Liver (tissue), 8 donors: ENCODE measurements at regions not wholly inside any gene's neighbourhood (a gene's known extent, or its start where the extent isn't known, plus 50 kb on each side); places are given as distances from the start of the nearest gene placed in this dataset.

Experiments used
- DNase-seq: peaks from one replicate; pipeline ENCODE4 v3.0.0-alpha.2; 2017; ENCODE audit warnings: low spot score
- H3K27ac ChIP-seq, 2 donors: one replicate each; pipeline ENCODE4 v1.7.0; 2013; ENCODE audit warnings: inconsistent platforms in 2 of 2, low read length in 2 of 2, control low read depth in 1 of 2, low read depth in 1 of 2, mild to moderate bottlenecking in 1 of 2
- H3K27me3 ChIP-seq, 4 donors: one replicate each; pipeline versions ENCODE4 v1.6.1 to v1.7.0; 2013; ENCODE audit warnings: low read length in 3 of 4, inconsistent platforms in 1 of 4, mild to moderate bottlenecking in 1 of 4, moderate library complexity in 1 of 4; ENCODE audit not compliant: control insufficient read depth in 4 of 4, insufficient read depth in 4 of 4
- H3K36me3 ChIP-seq, 4 donors: one replicate each; pipeline versions ENCODE4 v1.6.1 to v1.7.0; 2013; ENCODE audit warnings: low read length in 3 of 4, mild to moderate bottlenecking in 3 of 4, low read depth in 1 of 4, moderate library complexity in 1 of 4; ENCODE audit not compliant: control insufficient read depth in 4 of 4, insufficient read depth in 3 of 4
- H3K4me1 ChIP-seq, 4 donors: one replicate each; pipeline versions ENCODE4 v1.6.1 to v1.7.0; 2013; ENCODE audit warnings: low read length in 3 of 4, mild to moderate bottlenecking in 3 of 4, moderate library complexity in 1 of 4; ENCODE audit not compliant: control insufficient read depth in 4 of 4, insufficient read depth in 4 of 4
- H3K4me3 ChIP-seq, 3 donors: one replicate each; pipeline versions ENCODE4 v1.6.1 to v1.7.0; 2013; ENCODE audit warnings: low read length in 3 of 3, control low read depth in 1 of 3, low read depth in 1 of 3, mild to moderate bottlenecking in 1 of 3
- H3K9ac ChIP-seq, 2 donors: one replicate each; pipeline ENCODE4 v1.7.0; 2013; ENCODE audit warnings: low read length in 2 of 2, mild to moderate bottlenecking in 2 of 2, moderate library complexity in 2 of 2, control low read depth in 1 of 2, low read depth in 1 of 2
- H3K9me3 ChIP-seq, 4 donors: one replicate each; pipeline versions ENCODE4 v1.6.1 to v1.7.0; 2013; ENCODE audit warnings: low read length in 3 of 4; ENCODE audit not compliant: control insufficient read depth in 4 of 4
- EGR1 ChIP-seq, 2 donors: IDR thresholded peaks; 2 replicates each; pipeline ENCODE4 v1.6.1; 2016 to 2018; ENCODE audit warnings: antibody characterized with exemption in 2 of 2, low read depth in 2 of 2
- FOXA1 ChIP-seq: IDR thresholded peaks from 2 replicates; pipeline ENCODE4 v1.6.1; 2016; ENCODE audit warnings: antibody characterized with exemption
- FOXA2 ChIP-seq: IDR thresholded peaks from 2 replicates; pipeline ENCODE4 v1.6.1; 2016; ENCODE audit warnings: antibody characterized with exemption
- GABPA ChIP-seq, 2 donors: IDR thresholded peaks in 1 of 2; conservative IDR thresholded peaks in 1 of 2; 2 replicates each; pipeline ENCODE4 v1.6.1; 2016; ENCODE audit warnings: antibody characterized with exemption in 2 of 2, mild to moderate bottlenecking in 1 of 2, moderate library complexity in 1 of 2
- HNF4A ChIP-seq, 2 donors: conservative IDR thresholded peaks; 2 replicates each; pipeline ENCODE4 v1.6.1; 2016; ENCODE audit warnings: antibody characterized with exemption in 2 of 2, mild to moderate bottlenecking in 2 of 2
- HNF4G ChIP-seq: IDR thresholded peaks from 2 replicates; pipeline ENCODE4 v1.6.1; 2016; ENCODE audit warnings: antibody characterized with exemption
- JUND ChIP-seq, 2 donors: IDR thresholded peaks; 2 replicates each; pipeline ENCODE4 v1.6.1; 2016; ENCODE audit warnings: antibody characterized with exemption in 2 of 2
- RAD21 ChIP-seq, 2 donors: IDR thresholded peaks; 2 replicates each; pipeline ENCODE4 v1.6.1; 2016; ENCODE audit warnings: antibody characterized with exemption in 2 of 2, mild to moderate bottlenecking in 2 of 2
- RXRA ChIP-seq, 2 donors: IDR thresholded peaks; 2 replicates each; pipeline ENCODE4 v1.6.1; 2017 to 2018; ENCODE audit warnings: antibody characterized with exemption in 2 of 2, mild to moderate bottlenecking in 1 of 2
- SP1 ChIP-seq: IDR thresholded peaks from 2 replicates; pipeline ENCODE4 v1.6.1; 2018; ENCODE audit warnings: antibody characterized with exemption, mild to moderate bottlenecking
- TAF1 ChIP-seq: conservative IDR thresholded peaks from 2 replicates; pipeline ENCODE4 v1.6.1; 2016; ENCODE audit warnings: antibody characterized with exemption, mild to moderate bottlenecking
- YY1 ChIP-seq: IDR thresholded peaks from 2 replicates; pipeline ENCODE4 v1.6.1; 2016; ENCODE audit warnings: antibody characterized with exemption, mild to moderate bottlenecking
- whole genome bisulfite sequencing: extraction: QIAGEN DNeasy Blood & Tissue Kit; methylation state at CpG from one replicate; pipeline ENCODE4 v1.1.7; 2013; 5-methylcytosine and 5-hydroxymethylcytosine counted together
- TF ChIP-seq, protein P1 (sequence below): fragments of 150-350 bp; IDR thresholded peaks from 2 replicates; pipeline ENCODE4 v1.5.1; 2017; ENCODE audit warnings: improper control_type of control experiment, low read depth, low read length; ENCODE audit not compliant: missing input control
- TF ChIP-seq, protein P2 (sequence below): IDR thresholded peaks from 2 replicates; pipeline ENCODE4 v1.6.1; 2016; ENCODE audit warnings: antibody characterized with exemption
- TF ChIP-seq, protein P3 (sequence below): IDR thresholded peaks from 2 replicates; pipeline ENCODE4 v1.6.1; 2016; ENCODE audit warnings: antibody characterized with exemption, mild to moderate bottlenecking
- TF ChIP-seq, protein P4 (sequence below): IDR thresholded peaks from 2 replicates; pipeline ENCODE4 v1.6.1; 2016; ENCODE audit warnings: antibody characterized with exemption
- TF ChIP-seq, protein P5 (sequence below): IDR thresholded peaks from 2 replicates; pipeline ENCODE4 v1.6.1; 2016; ENCODE audit warnings: antibody characterized with exemption
- donor health status: healthy.
- donor health status: healthy.
- donor health status: healthy.
- donor health status: healthy.
- donor health status: healthy.

DNA sequence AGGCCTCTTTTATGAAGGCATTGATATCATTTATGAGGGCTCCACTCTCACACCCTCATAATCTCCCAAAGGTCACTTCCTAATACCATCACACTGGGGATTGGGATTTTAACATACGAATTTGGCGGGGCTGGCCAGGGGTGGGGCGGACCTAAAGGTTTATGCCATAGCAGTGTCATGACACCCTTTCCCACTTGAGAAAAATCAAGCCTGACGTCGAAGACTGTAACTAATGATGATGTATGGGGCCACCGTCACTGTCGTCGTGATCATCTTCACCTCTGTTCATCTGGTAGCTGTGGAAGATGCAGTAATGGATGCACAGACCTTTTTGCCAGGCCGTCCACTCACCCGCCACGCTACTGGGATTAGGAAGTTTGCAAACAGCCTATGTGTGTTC is 912.1 kb downstream of the TBC1D22A start:
- Histone ChIP-seq H3K27ac (no peak overlapping the region), H3K27me3 (peaks cover 0 to 3% (median 0%) of the 10 kb centered on the region in 4 donors), H3K36me3 (no peaks in the 10 kb centered on the region), H3K4me1 (no peaks in the 10 kb centered on the region), H3K9me3 (no peaks in the 10 kb centered on the region), H3K4me3 (no peak overlapping the region), H3K9ac (no peak overlapping the region)
- TF ChIP-seq, protein P1, sequence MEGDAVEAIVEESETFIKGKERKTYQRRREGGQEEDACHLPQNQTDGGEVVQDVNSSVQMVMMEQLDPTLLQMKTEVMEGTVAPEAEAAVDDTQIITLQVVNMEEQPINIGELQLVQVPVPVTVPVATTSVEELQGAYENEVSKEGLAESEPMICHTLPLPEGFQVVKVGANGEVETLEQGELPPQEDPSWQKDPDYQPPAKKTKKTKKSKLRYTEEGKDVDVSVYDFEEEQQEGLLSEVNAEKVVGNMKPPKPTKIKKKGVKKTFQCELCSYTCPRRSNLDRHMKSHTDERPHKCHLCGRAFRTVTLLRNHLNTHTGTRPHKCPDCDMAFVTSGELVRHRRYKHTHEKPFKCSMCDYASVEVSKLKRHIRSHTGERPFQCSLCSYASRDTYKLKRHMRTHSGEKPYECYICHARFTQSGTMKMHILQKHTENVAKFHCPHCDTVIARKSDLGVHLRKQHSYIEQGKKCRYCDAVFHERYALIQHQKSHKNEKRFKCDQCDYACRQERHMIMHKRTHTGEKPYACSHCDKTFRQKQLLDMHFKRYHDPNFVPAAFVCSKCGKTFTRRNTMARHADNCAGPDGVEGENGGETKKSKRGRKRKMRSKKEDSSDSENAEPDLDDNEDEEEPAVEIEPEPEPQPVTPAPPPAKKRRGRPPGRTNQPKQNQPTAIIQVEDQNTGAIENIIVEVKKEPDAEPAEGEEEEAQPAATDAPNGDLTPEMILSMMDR: no peak
- TF ChIP-seq EGR1 (IDR thresholded peaks at IDR 0.05; ENCODE audit: low read depth in 2 of 2) (no peak), YY1 (no peak), FOXA2 (no peak), JUND (IDR thresholded peaks at IDR 0.05) (no peak), FOXA1 (no peak)
- TF ChIP-seq, protein P2, sequence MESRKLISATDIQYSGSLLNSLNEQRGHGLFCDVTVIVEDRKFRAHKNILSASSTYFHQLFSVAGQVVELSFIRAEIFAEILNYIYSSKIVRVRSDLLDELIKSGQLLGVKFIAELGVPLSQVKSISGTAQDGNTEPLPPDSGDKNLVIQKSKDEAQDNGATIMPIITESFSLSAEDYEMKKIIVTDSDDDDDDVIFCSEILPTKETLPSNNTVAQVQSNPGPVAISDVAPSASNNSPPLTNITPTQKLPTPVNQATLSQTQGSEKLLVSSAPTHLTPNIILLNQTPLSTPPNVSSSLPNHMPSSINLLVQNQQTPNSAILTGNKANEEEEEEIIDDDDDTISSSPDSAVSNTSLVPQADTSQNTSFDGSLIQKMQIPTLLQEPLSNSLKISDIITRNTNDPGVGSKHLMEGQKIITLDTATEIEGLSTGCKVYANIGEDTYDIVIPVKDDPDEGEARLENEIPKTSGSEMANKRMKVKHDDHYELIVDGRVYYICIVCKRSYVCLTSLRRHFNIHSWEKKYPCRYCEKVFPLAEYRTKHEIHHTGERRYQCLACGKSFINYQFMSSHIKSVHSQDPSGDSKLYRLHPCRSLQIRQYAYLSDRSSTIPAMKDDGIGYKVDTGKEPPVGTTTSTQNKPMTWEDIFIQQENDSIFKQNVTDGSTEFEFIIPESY: no peak
- WGBS: 82% methylated on average over 11 of the region's 11 CpGs
- no peak for DNase-seq

DNA sequence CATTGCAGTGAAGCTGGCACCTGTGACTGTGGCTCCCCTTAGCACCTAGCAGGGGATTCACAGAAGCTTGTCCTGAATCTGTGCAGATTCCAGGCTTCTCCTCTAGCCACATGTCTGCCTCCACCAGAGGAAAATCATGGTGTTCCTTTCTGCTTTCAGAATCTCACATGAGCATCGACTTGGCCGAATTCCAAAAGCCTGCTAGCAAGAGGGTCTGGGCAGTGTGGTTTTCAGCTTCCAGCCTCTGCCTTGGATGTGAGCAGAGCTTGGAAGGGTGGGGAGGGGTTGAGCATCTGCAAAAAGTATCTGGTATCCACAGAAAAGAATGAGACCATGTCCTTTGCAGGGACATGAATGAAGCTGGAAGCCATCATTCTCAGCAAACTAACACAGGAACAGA is 911.1 kb downstream of the TBC1D22A start:
- DNase-seq: no peak
- Histone ChIP-seq H3K4me1 (no peaks in the 10 kb centered on the region), H3K9me3 (no peaks in the 10 kb centered on the region), H3K27ac (no peak overlapping the region), H3K27me3 (peaks cover 0 to 3% (median 0%) of the 10 kb centered on the region in 4 donors), H3K36me3 (no peaks in the 10 kb centered on the region), H3K4me3 (no peak overlapping the region), H3K9ac (no peak overlapping the region)
- 80% methylated on average over 2 of the region's 2 CpGs for WGBS
- TF ChIP-seq, protein P3, sequence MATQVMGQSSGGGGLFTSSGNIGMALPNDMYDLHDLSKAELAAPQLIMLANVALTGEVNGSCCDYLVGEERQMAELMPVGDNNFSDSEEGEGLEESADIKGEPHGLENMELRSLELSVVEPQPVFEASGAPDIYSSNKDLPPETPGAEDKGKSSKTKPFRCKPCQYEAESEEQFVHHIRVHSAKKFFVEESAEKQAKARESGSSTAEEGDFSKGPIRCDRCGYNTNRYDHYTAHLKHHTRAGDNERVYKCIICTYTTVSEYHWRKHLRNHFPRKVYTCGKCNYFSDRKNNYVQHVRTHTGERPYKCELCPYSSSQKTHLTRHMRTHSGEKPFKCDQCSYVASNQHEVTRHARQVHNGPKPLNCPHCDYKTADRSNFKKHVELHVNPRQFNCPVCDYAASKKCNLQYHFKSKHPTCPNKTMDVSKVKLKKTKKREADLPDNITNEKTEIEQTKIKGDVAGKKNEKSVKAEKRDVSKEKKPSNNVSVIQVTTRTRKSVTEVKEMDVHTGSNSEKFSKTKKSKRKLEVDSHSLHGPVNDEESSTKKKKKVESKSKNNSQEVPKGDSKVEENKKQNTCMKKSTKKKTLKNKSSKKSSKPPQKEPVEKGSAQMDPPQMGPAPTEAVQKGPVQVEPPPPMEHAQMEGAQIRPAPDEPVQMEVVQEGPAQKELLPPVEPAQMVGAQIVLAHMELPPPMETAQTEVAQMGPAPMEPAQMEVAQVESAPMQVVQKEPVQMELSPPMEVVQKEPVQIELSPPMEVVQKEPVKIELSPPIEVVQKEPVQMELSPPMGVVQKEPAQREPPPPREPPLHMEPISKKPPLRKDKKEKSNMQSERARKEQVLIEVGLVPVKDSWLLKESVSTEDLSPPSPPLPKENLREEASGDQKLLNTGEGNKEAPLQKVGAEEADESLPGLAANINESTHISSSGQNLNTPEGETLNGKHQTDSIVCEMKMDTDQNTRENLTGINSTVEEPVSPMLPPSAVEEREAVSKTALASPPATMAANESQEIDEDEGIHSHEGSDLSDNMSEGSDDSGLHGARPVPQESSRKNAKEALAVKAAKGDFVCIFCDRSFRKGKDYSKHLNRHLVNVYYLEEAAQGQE: no peak
- TF ChIP-seq FOXA1 (no peak), HNF4G (no peak), FOXA2 (no peak), RAD21 (IDR thresholded peaks at IDR 0.05) (no peak), RXRA (IDR thresholded peaks at IDR 0.05) (no peak), EGR1 (IDR thresholded peaks at IDR 0.05; ENCODE audit: low read depth in 2 of 2) (no peak), JUND (IDR thresholded peaks at IDR 0.05) (no peak), YY1 (no peak), TAF1 (no peak), SP1 (no peak), HNF4A (conservative IDR thresholded peaks at IDR 0.05) (no peak), GABPA (IDR thresholded peaks at IDR 0.05 in 1 of 2, conservative IDR thresholded peaks at IDR 0.05 in 1 of 2) (no peak)
- TF ChIP-seq, protein P4, sequence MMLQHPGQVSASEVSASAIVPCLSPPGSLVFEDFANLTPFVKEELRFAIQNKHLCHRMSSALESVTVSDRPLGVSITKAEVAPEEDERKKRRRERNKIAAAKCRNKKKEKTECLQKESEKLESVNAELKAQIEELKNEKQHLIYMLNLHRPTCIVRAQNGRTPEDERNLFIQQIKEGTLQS: no peak
- TF ChIP-seq, protein P2: no peak
- TF ChIP-seq, protein P1: no peak
- TF ChIP-seq, protein P5, sequence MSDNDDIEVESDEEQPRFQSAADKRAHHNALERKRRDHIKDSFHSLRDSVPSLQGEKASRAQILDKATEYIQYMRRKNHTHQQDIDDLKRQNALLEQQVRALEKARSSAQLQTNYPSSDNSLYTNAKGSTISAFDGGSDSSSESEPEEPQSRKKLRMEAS: no peak
